MM.1S (cell line): ENCODE measurements at regions not wholly inside any gene's neighbourhood (a gene's known extent, or its start where the extent isn't known, plus 50 kb on each side); places are given as distances from the start of the nearest gene placed in this dataset.
"Not testable (repeated sequence)": the region's sequence is repeated elsewhere in the genome, so short reads cannot be mapped to it uniquely, and the experiment has no call there.

Source experiments
- EZH2 ChIP-seq: fragments of 300-600 bp; sonication (generic); optimal IDR thresholded peaks from 2 replicates; pipeline ENCODE3; 2017; ENCODE audit warnings: low read depth, mild to moderate bottlenecking, antibody characterized with exemption, low read length, mixed read lengths
- TF ChIP-seq, protein P1 (sequence below): fragments of 300-600 bp; sonication (generic); IDR thresholded peaks from 2 replicates; pipeline ENCODE4 v1.5.1; 2016; ENCODE audit warnings: antibody characterized with exemption, low read length, mixed read lengths

DNA sequence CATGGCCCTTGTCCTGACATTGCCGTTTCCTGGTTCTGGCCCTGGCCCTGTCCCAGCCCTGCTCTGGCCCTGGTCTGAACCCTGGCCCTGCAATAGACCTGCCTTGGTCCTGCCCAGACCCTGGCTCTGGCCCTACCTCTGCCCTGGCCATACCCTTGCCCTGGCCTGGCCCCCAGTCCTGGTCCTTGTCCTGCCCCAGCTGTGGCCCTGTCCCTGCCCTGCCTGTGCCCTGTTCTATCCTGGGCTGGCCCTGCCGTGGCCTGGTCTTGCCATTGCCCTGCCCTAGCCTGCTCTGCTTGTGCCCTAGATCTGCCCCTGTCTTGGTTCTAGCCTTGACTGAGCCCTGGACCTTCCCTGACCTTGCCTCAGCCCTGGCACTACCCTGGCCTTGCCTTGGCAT lies 1560.1 kb downstream of the RPIA start:
- TF ChIP-seq EZH2, result not testable (repeated sequence)
- TF ChIP-seq, protein P1, sequence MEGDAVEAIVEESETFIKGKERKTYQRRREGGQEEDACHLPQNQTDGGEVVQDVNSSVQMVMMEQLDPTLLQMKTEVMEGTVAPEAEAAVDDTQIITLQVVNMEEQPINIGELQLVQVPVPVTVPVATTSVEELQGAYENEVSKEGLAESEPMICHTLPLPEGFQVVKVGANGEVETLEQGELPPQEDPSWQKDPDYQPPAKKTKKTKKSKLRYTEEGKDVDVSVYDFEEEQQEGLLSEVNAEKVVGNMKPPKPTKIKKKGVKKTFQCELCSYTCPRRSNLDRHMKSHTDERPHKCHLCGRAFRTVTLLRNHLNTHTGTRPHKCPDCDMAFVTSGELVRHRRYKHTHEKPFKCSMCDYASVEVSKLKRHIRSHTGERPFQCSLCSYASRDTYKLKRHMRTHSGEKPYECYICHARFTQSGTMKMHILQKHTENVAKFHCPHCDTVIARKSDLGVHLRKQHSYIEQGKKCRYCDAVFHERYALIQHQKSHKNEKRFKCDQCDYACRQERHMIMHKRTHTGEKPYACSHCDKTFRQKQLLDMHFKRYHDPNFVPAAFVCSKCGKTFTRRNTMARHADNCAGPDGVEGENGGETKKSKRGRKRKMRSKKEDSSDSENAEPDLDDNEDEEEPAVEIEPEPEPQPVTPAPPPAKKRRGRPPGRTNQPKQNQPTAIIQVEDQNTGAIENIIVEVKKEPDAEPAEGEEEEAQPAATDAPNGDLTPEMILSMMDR, result not testable (repeated sequence)
